ENCODE measurements at regions not wholly inside any gene's neighbourhood (a gene's known extent, or its start where the extent isn't known, plus 50 kb on each side); places are given as distances from the start of the nearest gene placed in this dataset.

DNA sequence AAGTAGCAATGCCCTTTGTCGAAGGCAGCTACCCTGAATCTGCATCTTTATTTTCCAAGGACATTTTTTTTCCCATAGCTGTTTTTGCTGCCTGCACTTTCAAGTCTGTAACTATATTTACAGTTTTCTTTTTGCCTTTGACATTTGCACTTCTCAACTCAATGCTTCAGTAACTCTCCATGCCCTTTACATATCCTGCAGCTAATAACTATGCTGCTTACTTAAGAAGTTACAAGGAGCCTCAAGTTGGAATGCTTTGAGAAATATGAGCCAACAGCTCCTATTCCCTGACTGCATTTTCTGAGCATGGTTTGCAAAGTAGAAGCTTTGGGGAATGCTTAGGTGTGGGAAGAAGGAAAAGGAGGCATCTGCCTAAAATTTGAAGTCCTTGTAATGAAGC, 194.8 kb upstream of the TRPC7 start:
- no peak for TF ChIP-seq POLR2A (IDR thresholded peaks at IDR 0.05)
- TF ChIP-seq, protein P1, sequence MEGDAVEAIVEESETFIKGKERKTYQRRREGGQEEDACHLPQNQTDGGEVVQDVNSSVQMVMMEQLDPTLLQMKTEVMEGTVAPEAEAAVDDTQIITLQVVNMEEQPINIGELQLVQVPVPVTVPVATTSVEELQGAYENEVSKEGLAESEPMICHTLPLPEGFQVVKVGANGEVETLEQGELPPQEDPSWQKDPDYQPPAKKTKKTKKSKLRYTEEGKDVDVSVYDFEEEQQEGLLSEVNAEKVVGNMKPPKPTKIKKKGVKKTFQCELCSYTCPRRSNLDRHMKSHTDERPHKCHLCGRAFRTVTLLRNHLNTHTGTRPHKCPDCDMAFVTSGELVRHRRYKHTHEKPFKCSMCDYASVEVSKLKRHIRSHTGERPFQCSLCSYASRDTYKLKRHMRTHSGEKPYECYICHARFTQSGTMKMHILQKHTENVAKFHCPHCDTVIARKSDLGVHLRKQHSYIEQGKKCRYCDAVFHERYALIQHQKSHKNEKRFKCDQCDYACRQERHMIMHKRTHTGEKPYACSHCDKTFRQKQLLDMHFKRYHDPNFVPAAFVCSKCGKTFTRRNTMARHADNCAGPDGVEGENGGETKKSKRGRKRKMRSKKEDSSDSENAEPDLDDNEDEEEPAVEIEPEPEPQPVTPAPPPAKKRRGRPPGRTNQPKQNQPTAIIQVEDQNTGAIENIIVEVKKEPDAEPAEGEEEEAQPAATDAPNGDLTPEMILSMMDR (IDR thresholded peaks at IDR 0.05): no peak
